Skeletal muscle cell (primary cell): ENCODE measurements at regions not wholly inside any gene's neighbourhood (a gene's known extent, or its start where the extent isn't known, plus 50 kb on each side); places are given as distances from the start of the nearest gene placed in this dataset.
"Not testable (repeated sequence)": the region's sequence is repeated elsewhere in the genome, so short reads cannot be mapped to it uniquely, and the experiment has no call there.

Experiments
- DNase-seq: peaks from one replicate; pipeline ENCODE4 v3.0.0-alpha.2; 2010; ENCODE audit warnings: low read depth
- H3K4me3 ChIP-seq: 2 replicates; pipeline ENCODE4 v1.5.1; 2011; ENCODE audit warnings: low read depth, mild to moderate bottlenecking, control low read depth, low read length, moderate library complexity

- DNase-seq = no peak
- no peak overlapping the region for H3K4me3 ChIP-seq
Observed at GRCh38 chr3:88282528-88283241, 132.9 kb downstream of the C3orf38 start.

DNA sequence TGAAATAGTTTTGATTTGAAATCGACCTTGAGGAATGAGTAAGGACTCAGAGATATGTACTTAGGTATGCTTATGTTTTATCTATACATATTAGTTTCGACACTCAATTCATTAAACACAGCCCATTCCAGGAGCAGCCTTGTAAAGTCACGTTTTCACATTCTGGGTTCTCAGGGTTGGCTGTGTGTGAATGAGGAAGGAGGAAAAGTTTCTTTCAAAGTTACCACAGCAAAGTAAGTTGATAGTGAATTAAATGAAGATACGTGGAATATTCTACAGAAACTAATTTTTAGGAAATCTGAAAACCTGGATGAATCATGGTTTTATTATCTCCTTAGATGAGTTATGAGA lies 133.5 kb downstream of the C3orf38 start:
- DNase-seq = no peak

DNA sequence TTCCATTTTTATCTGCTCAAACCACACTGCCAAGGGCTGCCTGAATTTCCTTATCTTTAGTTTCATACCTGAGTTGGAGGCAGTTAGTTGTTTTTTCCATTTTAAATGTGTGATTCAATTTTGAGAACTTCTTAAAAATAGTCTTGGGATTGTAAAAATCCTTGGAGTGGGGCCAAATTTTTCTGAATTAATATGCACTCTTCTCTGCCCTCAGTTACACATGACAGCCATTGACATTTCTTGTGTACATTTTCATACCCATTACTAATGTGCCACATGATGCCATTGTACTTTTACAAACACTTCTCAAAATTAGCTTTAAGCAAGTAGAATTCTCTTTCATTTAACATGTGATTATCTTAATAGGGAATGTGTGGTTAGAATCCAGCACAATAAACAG lies 141.7 kb downstream of the C3orf38 start:
- DNase-seq = no peak
- no peak overlapping the region for H3K4me3 ChIP-seq

More for the DNA sequence above, 133.5 kb downstream of the C3orf38 start:
- H3K4me3 ChIP-seq = no peak overlapping the region

- H3K4me3 ChIP-seq = no peak overlapping the region
- DNase-seq = no peak
Observed at GRCh38 chr3:88298189-88298588, 148.4 kb downstream of the C3orf38 start.

- no peak overlapping the region for H3K4me3 ChIP-seq
- peak; percentile 4 for DNase-seq
Observed at GRCh38 chr3:88301273-88301995, 151.7 kb downstream of the C3orf38 start.

DNA sequence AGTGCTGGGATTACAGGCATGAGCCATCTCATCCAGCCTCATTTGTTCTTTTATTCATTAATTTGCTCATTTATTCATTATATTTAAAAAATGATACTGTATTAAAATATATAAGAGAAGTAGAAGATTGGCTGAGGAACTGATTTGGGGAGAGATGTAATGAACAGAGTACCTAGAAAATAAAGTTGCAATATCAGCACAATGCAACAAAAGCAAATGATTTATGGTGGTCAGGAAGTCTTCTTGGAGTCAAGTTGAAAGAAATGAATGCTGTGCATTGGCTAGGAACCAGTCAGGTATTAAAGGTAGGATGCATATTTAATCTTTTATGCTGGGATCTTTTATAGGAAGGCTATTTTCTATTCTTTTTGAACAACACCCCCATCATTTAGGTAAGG lies 152.2 kb downstream of the C3orf38 start:
- no peak overlapping the region for H3K4me3 ChIP-seq
- DNase-seq = no peak

DNA sequence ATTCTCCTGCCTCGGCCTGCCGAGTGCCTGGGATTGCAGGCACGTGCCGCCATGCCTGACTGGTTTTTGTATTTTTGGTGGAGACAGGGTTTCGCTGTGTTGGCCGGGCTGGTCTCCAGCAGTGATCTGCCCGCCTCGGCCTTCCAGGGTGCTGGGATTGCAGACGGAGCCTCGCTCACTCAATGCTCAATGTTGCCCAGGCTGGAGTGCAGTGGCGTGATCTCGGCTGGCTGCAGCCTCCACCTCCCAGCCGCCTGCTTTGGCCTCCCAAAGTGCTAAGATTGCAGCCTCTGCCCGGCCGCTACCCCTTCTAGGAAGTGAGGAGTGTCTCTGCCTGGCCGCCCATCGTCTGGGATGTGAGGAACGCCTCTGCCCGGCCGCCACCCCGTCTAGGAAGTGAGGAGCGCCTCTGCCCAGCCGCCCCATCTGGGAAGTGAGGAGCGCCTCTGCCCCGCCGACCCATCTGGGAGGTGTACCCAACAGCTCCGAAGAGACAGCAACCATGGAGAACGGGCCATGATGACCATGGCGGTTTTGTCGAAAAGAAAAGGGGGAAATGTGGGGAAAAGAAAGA lies 153.7 kb downstream of the C3orf38 start:
- not testable (repeated sequence) for H3K4me3 ChIP-seq, DNase-seq

- H3K4me3 ChIP-seq = no peak overlapping the region
- no peak for DNase-seq
Observed at GRCh38 chr3:88307666-88308065, 157.9 kb downstream of the C3orf38 start.

- DNase-seq = no peak
Observed at GRCh38 chr3:88311826-88312225, 162.1 kb downstream of the C3orf38 start.

DNA sequence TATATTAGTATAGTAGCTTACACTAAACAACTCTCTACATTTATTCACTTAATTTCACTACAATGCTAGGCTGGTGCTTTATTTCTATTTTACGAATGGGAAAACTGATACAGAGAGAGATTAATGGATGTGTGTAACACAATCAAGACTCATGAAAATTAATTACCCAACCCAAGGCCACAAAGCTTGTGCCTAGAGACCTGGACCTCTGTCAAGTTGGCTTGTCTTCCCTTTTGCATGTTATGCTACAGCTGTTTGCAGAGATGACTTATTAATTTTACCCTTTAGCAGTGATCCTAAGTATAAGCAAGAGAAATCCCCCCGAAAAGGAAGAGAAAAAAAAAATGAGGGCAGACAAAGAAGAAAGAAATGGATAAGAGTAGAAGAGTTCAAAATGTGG lies 162.5 kb downstream of the C3orf38 start:
- no peak overlapping the region for H3K4me3 ChIP-seq
- no peak for DNase-seq

More at GRCh38 chr3:88311826-88312225, 162.1 kb downstream of the C3orf38 start:
- H3K4me3 ChIP-seq = no peak overlapping the region

GRCh38 chr3:88318067-88318466 lies 168.3 kb downstream of the C3orf38 start:
- no peak for DNase-seq
- no peak overlapping the region for H3K4me3 ChIP-seq

- DNase-seq = no peak
- no peak overlapping the region for H3K4me3 ChIP-seq
Observed at GRCh38 chr3:88321363-88322050, 171.7 kb downstream of the C3orf38 start.

DNA sequence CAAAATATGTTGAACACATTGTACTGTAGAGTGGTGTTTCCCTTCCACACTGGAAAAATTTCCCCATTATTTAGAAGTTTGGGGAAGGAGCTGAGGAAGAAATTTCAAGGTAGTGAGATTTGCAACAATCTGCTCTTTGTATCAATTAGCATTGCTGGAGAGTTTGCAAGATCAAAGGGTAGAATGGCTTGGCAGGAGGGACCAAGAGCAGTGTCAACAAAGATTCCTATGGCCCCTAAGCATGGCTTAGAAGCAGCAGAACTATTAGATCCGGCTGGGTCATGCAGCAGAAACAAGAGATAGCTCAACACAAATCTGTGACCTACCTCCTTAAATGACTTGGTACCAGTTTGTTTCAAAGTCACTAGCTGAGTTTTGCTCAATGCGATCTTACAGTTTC lies 175.0 kb downstream of the C3orf38 start:
- DNase-seq = no peak
- no peak overlapping the region for H3K4me3 ChIP-seq

DNA sequence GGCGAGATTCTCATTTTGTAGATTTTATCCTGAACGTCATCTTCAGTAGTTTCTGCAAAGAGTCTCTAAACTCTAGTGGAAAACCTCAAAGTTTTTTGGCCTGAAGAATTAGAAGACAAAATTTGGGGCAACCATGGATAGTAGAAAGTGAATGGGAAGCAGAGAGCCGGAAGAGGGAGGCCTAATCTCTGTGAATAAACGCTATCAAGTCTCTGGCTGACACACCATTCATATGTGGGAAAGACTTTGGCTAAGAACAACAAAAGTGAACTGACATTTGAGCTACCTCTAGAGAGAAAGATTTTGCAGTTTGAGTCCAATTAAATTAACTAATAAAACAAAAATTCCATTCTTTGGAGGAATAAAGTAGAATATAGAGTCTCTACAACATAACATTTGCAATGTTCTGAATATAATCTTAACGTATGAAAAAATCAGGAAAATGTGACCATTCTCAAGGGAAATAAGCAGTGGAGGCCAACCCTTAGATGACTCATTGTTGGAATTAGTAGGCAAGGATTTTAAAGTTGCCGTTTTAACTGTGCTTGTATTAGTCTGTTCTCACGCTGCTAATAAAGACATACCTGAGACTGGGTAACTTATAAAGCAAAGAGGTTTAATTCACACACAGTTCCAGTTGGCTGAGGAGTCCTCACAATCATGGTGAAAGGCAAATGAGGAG lies 184.6 kb downstream of the C3orf38 start:
- no peak for DNase-seq
- H3K4me3 ChIP-seq = no peak overlapping the region

- H3K4me3 ChIP-seq = no peak overlapping the region
- no peak for DNase-seq
Observed at GRCh38 chr3:88336894-88337293, 187.1 kb downstream of the C3orf38 start.

DNA sequence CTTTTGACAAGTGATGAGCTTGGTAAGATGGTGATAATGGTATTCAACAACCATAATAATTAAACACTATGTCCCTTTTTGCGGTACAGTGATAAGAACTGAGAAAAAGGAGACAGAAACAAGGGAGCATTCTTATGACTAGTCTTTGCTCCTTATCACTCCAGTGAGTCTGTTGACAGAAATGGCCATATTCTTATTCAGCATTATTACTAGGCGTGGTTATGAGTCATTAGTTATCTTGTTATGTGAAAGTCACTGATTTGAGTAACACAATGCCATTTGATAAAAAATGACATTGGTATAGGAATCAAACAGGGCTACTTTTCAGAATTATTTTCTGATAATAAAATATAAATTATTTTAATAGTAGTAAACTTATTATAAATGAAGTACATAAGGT lies 193.5 kb downstream of the C3orf38 start:
- H3K4me3 ChIP-seq = no peak overlapping the region
- DNase-seq = no peak

DNA sequence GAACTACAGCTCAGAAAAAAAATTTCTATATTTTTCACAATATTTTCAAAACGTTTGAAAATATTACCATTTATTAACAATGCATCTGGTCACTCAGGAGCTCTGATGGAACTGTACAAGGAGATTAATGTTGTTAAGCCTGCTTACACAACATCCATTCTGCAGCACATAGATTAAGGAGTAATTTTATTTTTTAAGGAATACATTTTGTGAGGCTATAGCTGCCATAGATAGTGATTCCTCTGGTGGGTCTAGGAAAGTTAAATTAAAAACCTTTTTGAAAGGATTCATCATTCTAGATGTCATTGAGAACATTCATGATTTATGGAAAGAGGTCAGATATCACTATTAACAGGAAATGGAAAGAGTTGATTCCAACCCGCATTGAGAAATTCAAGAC lies 196.9 kb downstream of the C3orf38 start:
- DNase-seq = no peak
- no peak overlapping the region for H3K4me3 ChIP-seq

GRCh38 chr3:88362428-88362827 lies 212.7 kb downstream of the C3orf38 start:
- no peak for DNase-seq
- H3K4me3 ChIP-seq = no peak overlapping the region

GRCh38 chr3:88364926-88365325 lies 215.2 kb downstream of the C3orf38 start:
- no peak overlapping the region for H3K4me3 ChIP-seq
- DNase-seq = no peak

DNA sequence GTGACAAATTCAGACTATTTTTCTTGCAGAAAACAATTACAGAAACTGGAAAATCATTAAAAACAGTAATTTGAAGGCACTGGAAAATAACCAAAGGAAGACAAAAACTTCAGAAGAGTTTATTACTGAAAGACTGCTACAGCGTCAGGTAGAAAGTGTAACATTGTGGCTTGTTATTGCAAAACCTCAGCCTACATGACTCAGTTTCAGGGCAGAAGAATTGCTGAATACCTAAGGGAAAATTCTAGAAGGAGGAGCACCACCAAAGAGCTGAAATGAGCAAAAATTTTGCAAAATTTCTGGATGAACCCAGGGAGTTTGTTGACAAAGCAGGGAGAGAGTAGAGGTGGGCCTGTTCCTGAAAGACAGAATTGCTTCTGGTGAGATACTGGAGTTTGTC lies 219.6 kb downstream of the C3orf38 start:
- no peak for DNase-seq
- no peak overlapping the region for H3K4me3 ChIP-seq
